ENCODE measurements at regions not wholly inside any gene's neighbourhood (a gene's known extent, or its start where the extent isn't known, plus 50 kb on each side); places are given as distances from the start of the nearest gene placed in this dataset.

DNA sequence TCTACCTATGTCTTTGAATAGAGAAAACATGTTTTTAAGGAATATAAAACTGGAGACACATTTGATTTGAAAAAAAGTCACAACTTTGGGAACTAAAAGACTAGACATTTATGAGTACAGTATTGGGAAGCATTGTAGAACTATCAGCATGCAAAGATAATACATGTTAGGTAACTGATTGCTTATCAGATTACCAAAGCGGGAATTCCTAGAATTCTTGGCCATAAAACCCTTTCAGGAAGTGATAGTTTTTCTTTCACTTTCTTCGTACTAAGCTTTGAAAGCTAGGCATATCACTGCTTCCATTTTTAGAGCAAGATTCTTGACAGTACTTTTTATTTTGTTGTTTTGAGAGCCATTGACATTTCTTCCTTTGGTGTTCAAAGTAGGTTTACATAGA lies 646.6 kb upstream of the PITX2 start:
- TF ChIP-seq, protein P1, sequence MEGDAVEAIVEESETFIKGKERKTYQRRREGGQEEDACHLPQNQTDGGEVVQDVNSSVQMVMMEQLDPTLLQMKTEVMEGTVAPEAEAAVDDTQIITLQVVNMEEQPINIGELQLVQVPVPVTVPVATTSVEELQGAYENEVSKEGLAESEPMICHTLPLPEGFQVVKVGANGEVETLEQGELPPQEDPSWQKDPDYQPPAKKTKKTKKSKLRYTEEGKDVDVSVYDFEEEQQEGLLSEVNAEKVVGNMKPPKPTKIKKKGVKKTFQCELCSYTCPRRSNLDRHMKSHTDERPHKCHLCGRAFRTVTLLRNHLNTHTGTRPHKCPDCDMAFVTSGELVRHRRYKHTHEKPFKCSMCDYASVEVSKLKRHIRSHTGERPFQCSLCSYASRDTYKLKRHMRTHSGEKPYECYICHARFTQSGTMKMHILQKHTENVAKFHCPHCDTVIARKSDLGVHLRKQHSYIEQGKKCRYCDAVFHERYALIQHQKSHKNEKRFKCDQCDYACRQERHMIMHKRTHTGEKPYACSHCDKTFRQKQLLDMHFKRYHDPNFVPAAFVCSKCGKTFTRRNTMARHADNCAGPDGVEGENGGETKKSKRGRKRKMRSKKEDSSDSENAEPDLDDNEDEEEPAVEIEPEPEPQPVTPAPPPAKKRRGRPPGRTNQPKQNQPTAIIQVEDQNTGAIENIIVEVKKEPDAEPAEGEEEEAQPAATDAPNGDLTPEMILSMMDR (IDR thresholded peaks at IDR 0.05; ENCODE audit: low read depth, low read length, missing input control) = no peak
- TF ChIP-seq, protein P2, sequence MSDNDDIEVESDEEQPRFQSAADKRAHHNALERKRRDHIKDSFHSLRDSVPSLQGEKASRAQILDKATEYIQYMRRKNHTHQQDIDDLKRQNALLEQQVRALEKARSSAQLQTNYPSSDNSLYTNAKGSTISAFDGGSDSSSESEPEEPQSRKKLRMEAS (IDR thresholded peaks at IDR 0.05) = no peak
- TF ChIP-seq, protein P3, sequence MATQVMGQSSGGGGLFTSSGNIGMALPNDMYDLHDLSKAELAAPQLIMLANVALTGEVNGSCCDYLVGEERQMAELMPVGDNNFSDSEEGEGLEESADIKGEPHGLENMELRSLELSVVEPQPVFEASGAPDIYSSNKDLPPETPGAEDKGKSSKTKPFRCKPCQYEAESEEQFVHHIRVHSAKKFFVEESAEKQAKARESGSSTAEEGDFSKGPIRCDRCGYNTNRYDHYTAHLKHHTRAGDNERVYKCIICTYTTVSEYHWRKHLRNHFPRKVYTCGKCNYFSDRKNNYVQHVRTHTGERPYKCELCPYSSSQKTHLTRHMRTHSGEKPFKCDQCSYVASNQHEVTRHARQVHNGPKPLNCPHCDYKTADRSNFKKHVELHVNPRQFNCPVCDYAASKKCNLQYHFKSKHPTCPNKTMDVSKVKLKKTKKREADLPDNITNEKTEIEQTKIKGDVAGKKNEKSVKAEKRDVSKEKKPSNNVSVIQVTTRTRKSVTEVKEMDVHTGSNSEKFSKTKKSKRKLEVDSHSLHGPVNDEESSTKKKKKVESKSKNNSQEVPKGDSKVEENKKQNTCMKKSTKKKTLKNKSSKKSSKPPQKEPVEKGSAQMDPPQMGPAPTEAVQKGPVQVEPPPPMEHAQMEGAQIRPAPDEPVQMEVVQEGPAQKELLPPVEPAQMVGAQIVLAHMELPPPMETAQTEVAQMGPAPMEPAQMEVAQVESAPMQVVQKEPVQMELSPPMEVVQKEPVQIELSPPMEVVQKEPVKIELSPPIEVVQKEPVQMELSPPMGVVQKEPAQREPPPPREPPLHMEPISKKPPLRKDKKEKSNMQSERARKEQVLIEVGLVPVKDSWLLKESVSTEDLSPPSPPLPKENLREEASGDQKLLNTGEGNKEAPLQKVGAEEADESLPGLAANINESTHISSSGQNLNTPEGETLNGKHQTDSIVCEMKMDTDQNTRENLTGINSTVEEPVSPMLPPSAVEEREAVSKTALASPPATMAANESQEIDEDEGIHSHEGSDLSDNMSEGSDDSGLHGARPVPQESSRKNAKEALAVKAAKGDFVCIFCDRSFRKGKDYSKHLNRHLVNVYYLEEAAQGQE (IDR thresholded peaks at IDR 0.05) = no peak
- TF ChIP-seq JUND (IDR thresholded peaks at IDR 0.05) (no peak), GABPA (IDR thresholded peaks at IDR 0.05 in 1 of 2, conservative IDR thresholded peaks at IDR 0.05 in 1 of 2) (no peak), HNF4G (IDR thresholded peaks at IDR 0.05) (no peak), FOXA1 (IDR thresholded peaks at IDR 0.05) (no peak), TAF1 (conservative IDR thresholded peaks at IDR 0.05) (no peak), FOXA2 (IDR thresholded peaks at IDR 0.05) (no peak), YY1 (IDR thresholded peaks at IDR 0.05) (no peak), SP1 (IDR thresholded peaks at IDR 0.05) (no peak)
- TF ChIP-seq, protein P4, sequence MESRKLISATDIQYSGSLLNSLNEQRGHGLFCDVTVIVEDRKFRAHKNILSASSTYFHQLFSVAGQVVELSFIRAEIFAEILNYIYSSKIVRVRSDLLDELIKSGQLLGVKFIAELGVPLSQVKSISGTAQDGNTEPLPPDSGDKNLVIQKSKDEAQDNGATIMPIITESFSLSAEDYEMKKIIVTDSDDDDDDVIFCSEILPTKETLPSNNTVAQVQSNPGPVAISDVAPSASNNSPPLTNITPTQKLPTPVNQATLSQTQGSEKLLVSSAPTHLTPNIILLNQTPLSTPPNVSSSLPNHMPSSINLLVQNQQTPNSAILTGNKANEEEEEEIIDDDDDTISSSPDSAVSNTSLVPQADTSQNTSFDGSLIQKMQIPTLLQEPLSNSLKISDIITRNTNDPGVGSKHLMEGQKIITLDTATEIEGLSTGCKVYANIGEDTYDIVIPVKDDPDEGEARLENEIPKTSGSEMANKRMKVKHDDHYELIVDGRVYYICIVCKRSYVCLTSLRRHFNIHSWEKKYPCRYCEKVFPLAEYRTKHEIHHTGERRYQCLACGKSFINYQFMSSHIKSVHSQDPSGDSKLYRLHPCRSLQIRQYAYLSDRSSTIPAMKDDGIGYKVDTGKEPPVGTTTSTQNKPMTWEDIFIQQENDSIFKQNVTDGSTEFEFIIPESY (IDR thresholded peaks at IDR 0.05) = no peak
- TF ChIP-seq, protein P5, sequence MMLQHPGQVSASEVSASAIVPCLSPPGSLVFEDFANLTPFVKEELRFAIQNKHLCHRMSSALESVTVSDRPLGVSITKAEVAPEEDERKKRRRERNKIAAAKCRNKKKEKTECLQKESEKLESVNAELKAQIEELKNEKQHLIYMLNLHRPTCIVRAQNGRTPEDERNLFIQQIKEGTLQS (IDR thresholded peaks at IDR 0.05) = no peak

All from liver (tissue), 3 donors.